ENCODE measurements at regions not wholly inside any gene's neighbourhood (a gene's known extent, or its start where the extent isn't known, plus 50 kb on each side); places are given as distances from the start of the nearest gene placed in this dataset.

DNA sequence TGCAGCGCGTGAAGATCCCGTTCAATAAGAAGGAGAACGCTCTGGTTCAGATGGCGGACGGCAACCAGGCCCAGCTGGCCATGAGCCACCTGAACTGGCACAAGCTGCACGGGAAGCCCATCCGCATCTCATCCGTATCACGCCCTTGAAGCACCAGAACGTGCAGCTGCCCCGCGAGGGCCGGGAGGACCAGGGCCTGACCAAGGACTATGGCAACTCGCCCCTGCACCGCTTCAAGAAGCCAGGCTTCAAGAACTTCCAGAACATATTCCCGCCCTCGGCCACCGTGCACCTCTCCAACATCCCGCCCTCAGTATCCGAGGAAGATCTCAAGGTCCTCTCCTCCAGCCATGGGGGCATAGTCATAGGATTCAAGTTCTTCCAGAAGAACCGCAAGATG, 131.9 kb upstream of the FUT8 start:
- Mint-ChIP-seq H3K9me3 (ENCODE audit: low read depth) (no peaks in the 10 kb centered on the region), H3K27me3 (peaks cover 25% of the 10 kb centered on the region), H3K27ac (no peak overlapping the region), H3K36me3 (ENCODE audit: insufficient read depth) (peaks cover 6% of the 10 kb centered on the region), H3K4me1 (ENCODE audit: low read depth) (peaks cover 11% of the 10 kb centered on the region), H3K4me3 (ENCODE audit: low read depth) (no peak overlapping the region)
- no peak for DNase-seq (ENCODE audit: low spot score, unreplicated experiment)
- TF ChIP-seq, protein P1, sequence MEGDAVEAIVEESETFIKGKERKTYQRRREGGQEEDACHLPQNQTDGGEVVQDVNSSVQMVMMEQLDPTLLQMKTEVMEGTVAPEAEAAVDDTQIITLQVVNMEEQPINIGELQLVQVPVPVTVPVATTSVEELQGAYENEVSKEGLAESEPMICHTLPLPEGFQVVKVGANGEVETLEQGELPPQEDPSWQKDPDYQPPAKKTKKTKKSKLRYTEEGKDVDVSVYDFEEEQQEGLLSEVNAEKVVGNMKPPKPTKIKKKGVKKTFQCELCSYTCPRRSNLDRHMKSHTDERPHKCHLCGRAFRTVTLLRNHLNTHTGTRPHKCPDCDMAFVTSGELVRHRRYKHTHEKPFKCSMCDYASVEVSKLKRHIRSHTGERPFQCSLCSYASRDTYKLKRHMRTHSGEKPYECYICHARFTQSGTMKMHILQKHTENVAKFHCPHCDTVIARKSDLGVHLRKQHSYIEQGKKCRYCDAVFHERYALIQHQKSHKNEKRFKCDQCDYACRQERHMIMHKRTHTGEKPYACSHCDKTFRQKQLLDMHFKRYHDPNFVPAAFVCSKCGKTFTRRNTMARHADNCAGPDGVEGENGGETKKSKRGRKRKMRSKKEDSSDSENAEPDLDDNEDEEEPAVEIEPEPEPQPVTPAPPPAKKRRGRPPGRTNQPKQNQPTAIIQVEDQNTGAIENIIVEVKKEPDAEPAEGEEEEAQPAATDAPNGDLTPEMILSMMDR (IDR thresholded peaks at IDR 0.05; ENCODE audit: unreplicated experiment): no peak

DNA sequence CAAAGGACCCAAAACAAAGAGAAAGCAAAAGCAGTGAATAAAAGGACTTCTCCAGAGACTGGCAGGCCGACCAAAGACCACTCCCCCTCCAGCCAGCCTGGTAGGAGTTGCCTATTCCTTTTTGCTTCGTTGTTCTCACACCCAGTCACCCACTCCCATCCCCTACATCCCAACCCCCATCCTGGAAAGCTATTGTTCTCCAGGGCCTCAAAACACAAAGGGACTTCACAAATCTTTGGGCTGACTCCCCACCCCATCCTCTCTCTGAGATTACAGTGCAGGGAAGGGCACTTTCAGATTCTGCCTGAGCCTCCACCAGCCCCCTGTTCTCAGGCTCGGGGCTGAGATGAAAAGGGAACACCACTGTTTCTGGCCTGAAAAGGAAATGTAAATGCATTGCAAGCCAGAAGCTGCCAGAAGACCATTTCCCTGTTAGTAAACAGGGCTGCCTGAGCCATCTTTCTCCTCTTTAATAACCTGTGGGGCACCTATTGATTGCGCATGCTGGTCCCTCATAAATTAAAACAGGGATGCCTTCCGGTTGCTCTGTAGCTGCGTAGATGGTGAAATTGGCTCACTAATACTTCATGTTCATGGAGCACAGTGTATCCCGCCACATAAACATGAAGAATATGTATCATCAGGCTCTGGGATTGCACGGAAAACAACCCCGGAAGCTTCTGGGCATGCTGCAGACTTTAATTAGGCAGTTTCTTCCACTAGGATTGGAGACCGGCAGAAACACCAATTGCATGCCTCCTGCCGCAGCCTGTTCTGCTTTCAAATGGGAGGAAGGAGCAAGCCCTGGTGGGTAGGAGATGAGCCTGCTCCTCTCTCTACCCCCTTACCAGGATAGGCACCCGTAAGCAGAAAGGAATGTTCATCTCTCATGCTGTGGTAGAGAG, 130.3 kb upstream of the FUT8 start:
- Mint-ChIP-seq H3K27ac (peak overlapping the region; percentile 46), H3K4me3 (ENCODE audit: low read depth) (no peak overlapping the region), H3K36me3 (ENCODE audit: insufficient read depth) (peaks cover 6% of the 10 kb centered on the region), H3K27me3 (peaks cover 23% of the 10 kb centered on the region), H3K4me1 (ENCODE audit: low read depth) (peaks cover 11% of the 10 kb centered on the region), H3K9me3 (ENCODE audit: low read depth) (no peaks in the 10 kb centered on the region)
- DNase-seq (ENCODE audit: low spot score, unreplicated experiment): no peak
- TF ChIP-seq, protein P1 (IDR thresholded peaks at IDR 0.05; ENCODE audit: unreplicated experiment): no peak

DNA sequence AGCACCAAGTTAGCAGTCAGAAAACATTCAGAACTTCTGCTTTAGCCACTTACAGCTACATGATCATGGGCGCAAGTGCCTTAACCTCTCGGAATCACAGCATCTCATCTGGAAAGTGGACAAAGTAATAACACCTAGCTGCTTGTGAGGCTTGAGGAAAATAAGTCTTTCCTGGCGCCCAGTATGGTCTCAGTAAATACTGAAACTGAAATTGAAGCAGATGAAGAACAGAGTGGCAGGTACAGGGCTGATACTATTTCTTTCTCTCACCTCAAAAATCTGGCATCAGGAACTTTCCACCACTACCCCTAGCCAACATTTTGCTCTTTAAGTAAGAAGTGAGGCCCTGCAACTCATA, 129.7 kb upstream of the FUT8 start:
- TF ChIP-seq, protein P1 (IDR thresholded peaks at IDR 0.05; ENCODE audit: unreplicated experiment): no peak
- Mint-ChIP-seq H3K27me3 (peaks cover 25% of the 10 kb centered on the region), H3K27ac (no peak overlapping the region), H3K36me3 (ENCODE audit: insufficient read depth) (peaks cover 6% of the 10 kb centered on the region), H3K4me3 (ENCODE audit: low read depth) (no peak overlapping the region), H3K9me3 (ENCODE audit: low read depth) (no peaks in the 10 kb centered on the region), H3K4me1 (ENCODE audit: low read depth) (peaks cover 8% of the 10 kb centered on the region)
- DNase-seq (ENCODE audit: low spot score, unreplicated experiment): no peak

DNA sequence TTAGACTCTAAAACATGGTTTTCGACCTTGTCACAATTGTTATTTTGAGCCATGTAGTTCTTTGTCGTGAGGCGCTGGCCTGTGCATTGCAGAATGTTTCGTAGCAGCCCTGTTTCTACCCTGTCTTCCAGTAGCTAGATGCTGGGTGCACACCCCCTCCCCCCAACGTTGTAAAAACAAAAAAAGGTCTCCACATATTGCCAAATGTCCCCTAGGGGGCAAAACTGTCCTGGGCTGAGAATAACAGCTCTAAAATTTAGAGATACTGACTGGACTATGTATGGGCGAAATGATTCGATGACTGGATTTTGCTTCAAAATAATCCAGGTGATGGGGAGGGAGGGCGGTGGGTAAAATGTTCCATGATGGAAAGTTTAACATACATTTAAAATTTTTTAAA, 126.1 kb upstream of the FUT8 start:
- TF ChIP-seq, protein P1 (IDR thresholded peaks at IDR 0.05; ENCODE audit: unreplicated experiment): peak; percentile 17
- H3K36me3 Mint-ChIP-seq (ENCODE audit: insufficient read depth): peaks cover 3% of the 10 kb centered on the region
- H3K27me3 Mint-ChIP-seq: peaks cover 33% of the 10 kb centered on the region
- H3K4me3 Mint-ChIP-seq (ENCODE audit: low read depth): no peak overlapping the region
- no peaks in the 10 kb centered on the region for H3K9me3 Mint-ChIP-seq (ENCODE audit: low read depth)
- H3K27ac Mint-ChIP-seq: no peak overlapping the region
- H3K4me1 Mint-ChIP-seq (ENCODE audit: low read depth): peaks cover 8% of the 10 kb centered on the region
- DNase-seq (ENCODE audit: low spot score, unreplicated experiment): no peak

DNA sequence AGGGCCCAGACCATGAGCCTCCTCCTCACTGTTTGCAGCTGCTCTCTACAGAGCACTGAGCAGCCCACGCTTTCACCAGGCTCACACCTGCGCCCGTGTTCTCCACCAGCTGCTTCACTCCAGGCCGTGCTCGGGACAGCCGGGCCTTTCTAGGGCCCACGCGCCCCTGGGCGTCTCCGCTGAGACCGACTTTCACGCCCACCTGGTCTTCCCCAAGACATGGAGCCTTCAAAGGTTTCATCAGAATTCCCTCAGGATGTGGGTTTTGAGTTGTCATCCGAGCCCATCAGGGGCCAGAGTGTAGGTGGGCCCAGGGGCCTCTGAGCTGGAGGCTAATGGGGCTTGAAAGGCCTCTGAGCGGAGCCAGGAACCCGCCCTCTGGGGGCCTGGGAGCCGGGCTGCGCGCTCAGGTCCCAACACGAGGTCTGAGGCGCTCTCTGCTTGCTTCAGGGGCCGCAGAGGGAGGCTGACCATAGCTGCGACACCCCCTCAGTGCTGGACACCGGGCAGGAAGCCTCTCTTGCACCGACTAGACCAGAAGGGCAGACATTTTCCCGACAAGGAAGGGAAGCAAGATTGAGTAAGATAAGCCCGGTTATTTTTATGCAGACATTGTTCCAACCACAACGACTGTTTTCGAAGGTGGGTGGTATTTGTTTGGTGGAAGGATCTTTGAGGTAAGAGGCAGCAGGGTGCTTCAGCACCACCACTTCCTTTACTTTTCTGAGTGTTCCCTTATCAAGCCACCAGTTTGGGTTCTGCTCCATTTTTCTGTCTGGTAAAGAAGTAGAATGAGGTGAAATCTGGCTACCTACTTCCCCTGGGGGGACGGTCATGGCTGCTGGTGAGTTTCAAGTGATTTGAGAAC, 125.0 kb upstream of the FUT8 start:
- TF ChIP-seq, protein P1 (IDR thresholded peaks at IDR 0.05; ENCODE audit: unreplicated experiment): no peak
- Mint-ChIP-seq H3K27ac (no peak overlapping the region), H3K4me3 (ENCODE audit: low read depth) (no peak overlapping the region), H3K27me3 (peaks cover 24% of the 10 kb centered on the region), H3K9me3 (ENCODE audit: low read depth) (no peaks in the 10 kb centered on the region), H3K36me3 (ENCODE audit: insufficient read depth) (no peaks in the 10 kb centered on the region), H3K4me1 (ENCODE audit: low read depth) (no peaks in the 10 kb centered on the region)
- DNase-seq (ENCODE audit: low spot score, unreplicated experiment): no peak

All from progenitor cell of endocrine pancreas (in vitro differentiated cells).